MM.1S (cell line): ENCODE measurements at regions not wholly inside any gene's neighbourhood (a gene's known extent, or its start where the extent isn't known, plus 50 kb on each side); places are given as distances from the start of the nearest gene placed in this dataset.

ENCODE experiments used
- CTCF ChIP-seq: fragments of 300-600 bp; sonication (generic); IDR thresholded peaks from 2 replicates; pipeline ENCODE4 v1.5.1; 2016; ENCODE audit warnings: antibody characterized with exemption, low read length, mixed read lengths
- EZH2 ChIP-seq: fragments of 300-600 bp; sonication (generic); optimal IDR thresholded peaks from 2 replicates; pipeline ENCODE3; 2017; ENCODE audit warnings: low read depth, mild to moderate bottlenecking, antibody characterized with exemption, low read length, mixed read lengths

GRCh38 chr6:96345501-96345900 lies 176.1 kb upstream of the UFL1 start:
- TF ChIP-seq CTCF (no peak), EZH2 (no peak)
